NCI-H1694 (cell line): ENCODE measurements at regions not wholly inside any gene's neighbourhood (a gene's known extent, or its start where the extent isn't known, plus 50 kb on each side); places are given as distances from the start of the nearest gene placed in this dataset.
"Not testable (repeated sequence)": the region's sequence is repeated elsewhere in the genome, so short reads cannot be mapped to it uniquely, and the experiment has no call there.

Source experiments
- DNase-seq: peaks from one replicate; lab custom pipeline; 2025; lab: John Stamatoyannopoulos, UW

DNA sequence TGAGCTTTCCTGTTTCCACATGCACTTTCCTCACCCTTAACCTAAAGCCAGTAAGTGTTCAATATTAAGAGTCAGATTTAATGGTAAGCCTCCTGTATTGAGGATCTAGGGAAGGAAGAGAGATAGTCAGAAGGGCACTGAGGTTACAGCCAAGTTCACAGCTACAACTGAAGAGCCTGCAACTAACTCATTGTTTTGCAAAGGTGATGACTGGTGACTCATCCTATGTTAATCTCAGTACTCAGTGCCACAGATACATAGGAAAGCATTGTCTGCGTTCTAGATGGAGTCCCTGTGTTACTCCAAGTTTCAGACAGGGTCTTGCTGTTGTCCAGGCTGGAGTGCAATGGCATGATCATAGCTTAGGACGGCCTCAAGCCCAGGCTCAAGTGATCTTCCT lies 157.0 kb upstream of the RBM19 start:
- DNase-seq: no peak

DNA sequence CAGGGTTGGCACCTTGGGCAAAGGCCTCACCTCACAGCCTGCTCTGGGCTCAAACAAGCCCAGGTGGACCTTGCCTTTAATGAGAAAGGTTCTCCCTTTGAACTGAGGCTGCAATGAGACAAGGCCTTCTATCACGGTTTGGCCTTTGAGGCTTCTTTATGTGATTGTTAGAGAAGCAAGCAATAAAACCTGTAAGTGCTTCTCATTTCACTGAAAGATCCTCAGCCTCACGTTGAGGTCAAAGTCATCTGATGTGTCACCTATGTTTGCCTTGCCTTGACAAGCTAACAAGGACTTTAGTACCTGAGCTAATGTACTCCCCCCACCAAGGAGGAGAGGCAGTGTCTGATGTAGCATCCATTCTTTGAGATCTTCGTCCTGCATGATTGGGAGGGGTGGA lies 155.9 kb upstream of the RBM19 start:
- no peak for DNase-seq

DNA sequence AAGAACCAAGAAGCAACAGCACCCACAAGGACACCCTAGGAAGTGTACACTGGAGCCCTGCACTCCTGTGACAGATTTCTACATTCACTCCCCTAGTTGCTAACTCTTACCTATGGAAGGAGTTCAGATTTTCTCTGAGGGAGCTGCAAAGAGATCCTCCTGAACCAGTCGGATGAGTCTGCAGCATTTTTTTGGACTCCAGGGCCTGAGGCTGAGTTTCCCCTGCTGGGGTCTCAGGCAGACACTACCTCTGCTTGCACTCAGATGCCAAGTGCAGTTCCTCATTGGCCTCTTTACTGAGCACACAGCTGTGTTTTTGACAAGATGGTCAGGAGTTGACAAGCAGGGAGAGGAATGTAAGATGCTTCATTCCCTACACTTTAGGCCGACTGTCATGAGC lies 153.2 kb upstream of the RBM19 start:
- DNase-seq: no peak

DNA sequence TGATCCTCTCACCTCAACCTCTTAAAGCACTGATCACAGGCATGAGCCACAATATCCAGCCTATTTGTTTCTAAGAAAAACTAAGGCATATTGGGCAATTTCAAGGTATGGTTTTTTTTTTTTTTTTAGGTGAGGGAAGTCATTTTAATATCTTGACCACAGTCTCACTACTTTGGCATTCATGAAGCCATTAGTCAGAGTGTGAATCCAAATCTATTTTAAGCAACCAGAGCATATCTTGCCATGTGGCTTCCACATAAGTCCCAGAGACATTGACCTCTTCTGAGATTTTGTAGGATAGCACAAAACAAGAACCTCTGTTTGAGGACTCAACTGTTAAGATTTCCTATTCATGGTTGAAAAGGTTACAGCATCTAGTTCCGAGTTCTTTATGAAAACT lies 130.3 kb upstream of the RBM19 start:
- DNase-seq: no peak

DNA sequence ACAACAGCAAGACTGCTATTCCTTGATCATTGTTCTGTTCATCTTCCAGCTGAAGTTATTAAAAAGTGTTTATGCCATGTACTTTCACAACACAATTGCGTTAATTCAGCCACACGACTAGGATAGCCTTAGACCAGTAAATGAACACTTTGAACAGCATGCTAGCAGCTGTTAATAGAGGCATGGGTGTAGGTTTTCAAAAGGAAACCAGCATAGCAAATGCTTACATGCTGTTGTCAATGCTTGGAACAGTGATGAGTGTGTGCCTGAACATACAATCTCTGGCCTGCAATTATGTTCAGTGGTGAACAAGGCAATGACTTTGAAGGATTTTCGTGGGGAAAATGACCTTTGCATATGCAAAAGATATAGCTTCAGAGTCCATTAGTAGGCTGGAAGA lies 127.4 kb upstream of the RBM19 start:
- no peak for DNase-seq

DNA sequence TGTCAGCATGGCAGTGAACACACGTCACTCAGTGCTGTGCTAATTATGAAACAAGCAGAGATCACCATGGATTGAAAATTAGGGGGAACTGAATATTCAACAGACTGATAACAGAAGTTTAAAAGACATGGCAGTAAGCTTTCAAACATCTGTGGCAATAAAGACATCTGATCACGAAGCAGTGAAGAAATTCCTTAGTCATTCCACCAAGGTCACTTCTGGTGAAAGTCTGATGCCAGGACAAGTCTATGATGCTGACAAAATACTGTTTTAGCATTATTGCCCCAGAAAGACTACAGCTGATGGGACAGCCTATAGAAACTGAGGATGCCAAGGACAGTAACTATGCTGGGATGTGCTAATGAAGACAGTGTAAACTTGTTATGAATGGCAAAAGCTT lies 126.9 kb upstream of the RBM19 start:
- no peak for DNase-seq

DNA sequence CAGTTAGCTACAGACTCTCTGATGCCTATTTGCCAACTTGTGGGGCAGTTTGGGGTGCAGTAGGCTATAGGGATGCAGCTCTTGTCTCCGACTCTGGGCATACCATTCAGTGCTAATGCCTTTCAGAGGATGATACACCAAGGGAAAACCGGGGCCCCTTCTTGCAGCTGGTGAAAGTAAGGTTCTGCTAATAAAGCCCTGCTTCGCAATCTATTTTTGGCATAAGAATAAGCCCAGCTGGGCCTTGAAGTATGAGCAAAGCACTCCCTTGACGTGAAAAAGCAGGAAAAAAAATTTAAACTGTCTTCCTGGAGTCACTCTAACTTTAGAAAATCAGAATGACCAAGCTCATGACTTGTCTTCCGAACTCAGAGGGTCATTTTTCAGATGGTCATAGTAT lies 124.1 kb upstream of the RBM19 start:
- no peak for DNase-seq

DNA sequence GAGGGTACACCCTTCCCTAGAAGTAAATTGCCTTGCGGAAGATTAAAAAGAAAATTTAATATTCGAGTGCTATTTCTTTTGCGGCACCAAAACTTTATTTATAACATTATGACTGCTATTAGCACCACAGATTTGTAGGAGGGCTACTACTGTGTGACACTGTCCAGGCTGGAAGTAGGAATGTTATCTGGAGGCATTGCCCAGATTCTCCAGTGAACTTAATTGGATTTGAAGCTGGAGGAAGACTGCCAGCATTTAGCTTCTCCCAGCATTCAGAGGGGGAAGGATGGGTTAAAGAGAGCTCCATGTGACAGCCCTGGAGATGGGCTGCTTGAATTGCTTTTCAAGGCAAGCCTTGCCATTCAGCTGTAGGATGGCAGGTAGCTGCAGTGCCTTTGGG lies 107.0 kb upstream of the RBM19 start:
- no peak for DNase-seq

DNA sequence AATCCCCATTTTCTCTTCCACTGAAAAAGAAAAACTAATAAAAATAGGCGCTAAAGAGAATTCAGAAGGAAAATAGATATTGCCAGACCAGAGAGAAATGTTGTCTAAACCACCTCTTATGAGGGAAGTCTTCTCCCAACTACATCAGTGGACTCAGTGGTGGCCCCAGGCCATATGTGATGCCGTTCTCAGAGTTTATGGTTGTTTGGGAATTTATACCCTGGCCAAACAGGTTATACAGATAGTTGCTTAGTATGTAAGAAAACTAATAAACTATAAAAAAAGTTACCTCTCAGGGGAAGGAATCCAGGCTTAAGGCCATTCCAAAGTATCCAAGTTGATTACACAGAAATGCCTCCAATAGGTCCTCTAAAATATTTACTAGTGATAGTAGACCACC lies 103.4 kb upstream of the RBM19 start:
- no peak for DNase-seq

DNA sequence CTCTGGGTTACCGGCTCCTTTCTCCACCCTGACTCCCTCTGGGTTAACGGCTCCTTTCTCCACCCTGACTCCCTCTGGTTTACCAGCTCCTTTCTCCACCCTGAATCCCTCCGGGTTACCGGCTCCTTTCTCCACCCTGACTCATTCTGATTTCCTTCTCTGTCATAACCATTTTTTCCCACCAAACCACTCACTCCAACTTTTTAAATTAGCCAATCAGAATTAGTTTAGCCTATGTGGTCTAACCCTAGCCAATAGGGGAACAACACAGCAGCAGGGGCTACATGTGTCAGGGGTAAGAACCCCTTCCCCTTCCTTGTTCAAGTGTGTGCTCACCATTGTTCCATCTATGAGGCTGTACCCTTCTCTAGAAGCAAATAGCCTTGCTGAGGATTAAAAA lies 98.4 kb upstream of the RBM19 start:
- DNase-seq: no peak

DNA sequence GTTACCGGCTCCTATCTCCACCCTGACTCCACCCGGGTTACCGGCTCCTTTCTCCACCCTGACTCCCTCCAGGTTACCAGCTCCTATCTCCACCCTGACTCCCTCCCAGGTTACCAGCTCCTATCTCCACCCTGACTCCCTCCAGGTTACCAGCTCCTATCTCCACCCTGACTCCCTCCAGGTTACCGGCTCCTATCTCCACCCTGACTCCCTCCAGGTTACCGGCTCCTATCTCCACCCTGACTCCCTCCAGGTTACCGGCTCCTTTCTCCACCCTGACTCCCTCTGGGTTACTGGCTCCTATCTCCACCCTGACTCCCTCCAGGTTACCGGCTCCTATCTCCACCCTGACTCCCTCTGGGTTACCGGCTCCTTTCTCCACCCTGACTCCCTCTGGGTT lies 97.9 kb upstream of the RBM19 start:
- DNase-seq: not testable (repeated sequence)

DNA sequence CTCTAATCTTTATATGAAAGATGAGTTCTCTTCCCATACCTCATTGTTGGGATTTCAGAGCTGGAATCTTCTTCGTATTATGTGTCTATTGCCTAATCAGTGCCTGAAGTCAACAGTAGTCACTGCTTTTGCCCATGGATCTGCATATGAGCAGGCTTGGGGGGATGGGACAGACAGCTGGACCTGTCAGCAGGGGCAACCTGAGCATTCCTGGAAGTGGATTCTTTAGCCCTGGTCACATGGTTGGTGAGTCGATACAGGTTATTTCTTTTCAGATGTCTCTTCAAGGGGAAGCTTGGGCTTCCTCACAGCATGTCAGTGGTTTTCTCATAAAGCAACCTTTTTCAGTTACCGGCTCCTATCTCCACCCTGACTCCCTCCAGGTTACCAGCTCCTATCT lies 97.3 kb upstream of the RBM19 start:
- DNase-seq: no peak

DNA sequence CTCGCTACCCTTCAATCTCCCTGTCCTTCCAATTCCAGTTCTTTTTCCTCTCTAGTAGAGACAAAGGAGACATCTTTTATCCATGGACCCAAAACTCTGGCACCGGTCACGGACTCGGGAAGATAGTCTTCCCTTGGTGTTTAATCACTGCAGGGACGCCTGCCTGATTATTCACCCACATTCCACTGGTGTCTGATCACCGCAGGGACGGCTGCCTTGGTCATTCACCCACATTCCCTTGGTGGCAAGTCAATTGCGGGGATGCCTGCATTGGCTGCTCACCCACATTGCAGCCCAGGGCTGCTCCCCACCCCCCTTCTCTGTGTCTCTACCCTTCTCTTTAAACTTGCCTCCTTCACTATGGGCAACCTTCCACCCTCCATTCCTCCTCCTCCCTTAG lies 90.2 kb upstream of the RBM19 start:
- not testable (repeated sequence) for DNase-seq

DNA sequence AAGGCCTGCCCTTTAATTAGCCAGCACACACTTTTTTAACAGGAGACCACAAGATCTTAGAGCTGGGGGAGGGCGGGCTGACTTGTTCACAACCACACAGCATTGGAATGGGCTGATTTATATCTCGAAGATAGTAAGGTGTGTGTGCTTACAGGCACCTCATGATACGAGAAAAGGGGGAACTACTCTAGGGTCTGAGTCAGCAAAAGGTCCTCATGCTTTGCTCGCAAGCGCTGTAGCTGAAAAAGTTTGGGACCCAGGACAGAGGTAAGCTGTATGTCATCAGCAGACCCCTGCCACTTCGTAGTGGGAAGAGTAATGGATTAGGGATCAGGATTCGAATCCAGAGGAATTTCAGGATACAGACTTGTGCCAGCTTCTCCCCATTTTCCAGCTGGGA lies 88.9 kb upstream of the RBM19 start:
- no peak for DNase-seq

DNA sequence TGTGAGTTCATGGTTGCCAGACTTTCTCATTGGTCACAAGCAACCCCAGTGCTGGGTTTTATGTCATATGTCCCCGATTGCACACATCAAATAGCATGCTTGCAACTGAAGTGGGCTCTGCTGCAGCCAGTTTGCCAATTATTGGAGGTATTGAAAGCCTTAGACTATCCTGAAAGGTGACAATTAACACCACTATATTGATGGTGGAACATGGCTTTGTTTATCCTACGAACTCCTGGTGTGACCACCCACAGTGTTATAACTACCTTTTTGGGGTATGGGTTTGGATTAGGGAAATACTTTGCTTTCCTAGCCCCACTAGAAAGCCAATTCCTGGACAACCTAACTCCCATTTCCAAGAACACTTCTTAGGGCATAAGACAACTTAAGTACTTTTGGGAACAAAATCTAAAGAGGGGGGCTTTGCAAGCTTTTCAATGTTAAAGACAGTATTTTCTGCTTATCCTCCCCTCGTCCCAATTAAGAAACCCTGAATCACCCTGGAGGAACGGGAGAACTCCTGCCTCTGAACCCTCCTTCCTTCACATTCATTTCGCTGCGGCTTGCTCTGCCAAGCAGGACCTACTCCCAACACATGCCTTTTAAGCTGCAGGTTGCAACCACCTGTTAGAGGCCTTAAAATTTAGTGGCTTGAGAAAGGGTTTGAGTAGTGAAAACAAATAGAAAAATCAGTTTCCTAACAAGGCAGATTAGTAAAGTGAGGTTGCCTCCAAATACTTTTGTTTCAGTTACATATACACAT lies 80.3 kb upstream of the RBM19 start:
- no peak for DNase-seq

DNA sequence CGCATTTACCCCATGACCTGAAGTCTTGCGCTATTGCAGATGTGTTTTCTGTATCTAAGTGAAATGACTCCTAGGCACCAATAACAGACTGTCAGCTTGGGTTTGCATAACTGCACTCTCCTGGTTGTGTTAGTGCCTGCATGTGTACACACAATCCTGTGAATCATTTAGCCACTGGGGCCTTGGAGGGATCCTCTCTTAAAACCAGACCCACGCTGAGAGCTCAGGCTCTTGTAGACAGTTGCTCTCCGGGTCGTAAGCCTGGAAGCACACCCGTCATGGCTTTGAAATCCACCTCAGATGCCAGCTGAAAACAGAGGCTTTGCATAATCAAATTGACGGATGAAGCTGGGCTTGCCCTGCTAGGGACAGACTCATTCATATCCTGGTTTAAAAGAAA lies 79.2 kb upstream of the RBM19 start:
- no peak for DNase-seq

DNA sequence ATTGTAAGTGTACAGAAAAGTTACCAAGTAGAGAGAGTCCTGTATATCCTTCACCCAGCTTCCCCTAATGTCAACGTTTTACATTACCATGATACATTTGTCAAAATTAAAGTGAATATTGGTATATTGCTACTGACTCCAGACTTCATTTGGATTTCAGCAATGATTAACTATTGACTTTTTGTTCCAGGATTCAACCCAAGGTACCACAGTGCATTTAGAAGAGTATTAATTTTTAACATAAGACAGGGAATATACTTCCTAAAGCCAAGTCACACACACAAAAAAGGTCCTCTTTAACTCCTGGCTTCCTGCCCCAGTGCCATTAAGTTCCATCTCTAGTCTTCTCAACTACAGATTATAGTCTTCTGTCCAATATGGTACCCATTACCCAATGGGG lies 75.5 kb upstream of the RBM19 start:
- no peak for DNase-seq

DNA sequence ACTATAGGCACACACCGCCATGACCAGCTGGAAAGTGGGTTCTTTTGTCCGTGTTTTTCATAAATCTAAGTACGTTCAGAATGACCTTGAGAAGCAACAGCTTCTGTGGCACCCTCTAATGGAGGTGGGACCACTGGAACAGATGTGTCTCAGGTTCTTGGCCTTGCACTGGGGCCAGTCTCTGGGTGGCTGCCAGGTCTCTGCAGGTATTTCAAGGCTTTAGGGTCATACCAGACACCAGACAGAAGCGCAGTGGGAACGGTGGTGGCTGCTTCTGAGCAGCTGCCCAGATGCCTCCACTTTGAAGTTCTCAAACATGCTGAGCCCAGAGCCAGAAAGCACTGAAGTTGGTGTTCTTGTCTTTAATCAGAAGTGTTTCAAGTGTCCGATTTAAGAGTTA lies 75.0 kb upstream of the RBM19 start:
- DNase-seq: no peak

DNA sequence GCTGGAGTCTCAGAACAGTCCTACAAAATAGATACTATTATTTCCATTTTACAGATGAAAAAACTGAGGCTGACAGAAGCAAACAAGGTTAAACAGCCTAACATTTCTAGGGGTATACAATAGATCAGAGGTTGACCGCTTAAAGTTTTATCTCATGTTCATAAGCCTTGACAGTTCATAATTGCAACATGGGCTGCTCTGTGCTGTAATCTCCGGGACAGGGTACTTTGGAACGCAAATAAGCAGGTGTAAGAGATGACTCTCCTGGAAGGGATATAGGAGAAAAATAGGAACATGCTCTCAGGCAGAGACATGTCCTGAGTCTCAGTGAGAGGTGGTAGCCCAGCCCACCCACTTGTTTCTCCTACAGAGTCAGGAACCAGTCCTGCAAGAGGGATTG lies 72.8 kb upstream of the RBM19 start:
- DNase-seq: no peak

DNA sequence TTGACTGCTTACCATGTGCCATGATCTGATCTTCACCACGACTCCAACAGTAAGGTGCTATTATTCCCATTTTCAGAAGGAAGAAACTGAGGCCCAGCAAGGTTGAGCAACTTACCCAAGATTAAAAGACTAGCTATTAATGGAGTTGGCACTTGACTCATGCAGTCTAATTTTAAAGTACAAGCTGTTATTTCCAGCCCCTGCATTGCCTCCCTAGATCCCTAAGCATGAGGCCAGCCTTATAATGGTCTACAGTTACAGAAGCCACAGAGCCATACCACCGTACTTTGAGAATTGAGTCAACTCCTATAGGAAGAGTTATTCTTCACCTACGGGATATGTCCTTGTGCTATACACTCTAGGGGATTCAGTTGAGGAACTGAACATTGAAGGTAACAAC lies 66.7 kb upstream of the RBM19 start:
- no peak for DNase-seq

DNA sequence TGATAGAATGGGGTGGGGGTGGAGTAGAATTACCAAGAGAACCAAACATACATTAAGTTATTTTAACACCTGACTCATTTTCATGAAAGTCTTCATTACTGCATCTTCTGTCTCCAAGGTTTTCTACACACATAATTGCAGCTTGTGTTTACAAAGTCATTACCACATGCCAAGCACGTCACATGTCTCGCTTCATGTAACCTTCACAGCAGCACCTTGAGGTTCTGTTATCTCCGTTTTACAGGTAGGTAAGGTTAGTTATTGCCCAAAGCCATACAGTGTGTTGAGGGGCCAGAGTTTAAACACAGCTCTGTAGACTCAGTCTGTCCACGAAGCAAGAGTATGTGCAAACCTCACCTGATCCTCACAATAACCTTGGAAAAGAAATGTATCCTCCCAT lies 64.3 kb upstream of the RBM19 start:
- DNase-seq: no peak

DNA sequence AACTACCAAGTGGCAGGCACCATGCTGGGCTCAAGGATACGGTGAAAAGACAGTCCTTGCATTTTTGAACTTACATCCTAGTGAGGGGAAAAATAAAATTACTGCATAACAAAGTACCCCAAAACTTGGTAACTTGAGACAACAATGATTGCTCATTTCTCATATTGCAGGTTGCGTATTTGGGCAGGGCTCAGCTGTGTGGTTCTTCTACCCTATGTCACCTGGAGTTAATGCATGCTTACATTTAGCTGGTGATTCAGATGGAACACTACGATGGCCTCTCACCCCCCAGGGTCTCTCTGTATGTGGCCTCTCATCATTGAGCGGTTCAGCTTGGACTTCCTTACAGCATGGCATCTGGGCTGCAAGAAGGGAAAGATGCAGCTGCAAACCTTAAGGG lies 60.7 kb upstream of the RBM19 start:
- DNase-seq: no peak

DNA sequence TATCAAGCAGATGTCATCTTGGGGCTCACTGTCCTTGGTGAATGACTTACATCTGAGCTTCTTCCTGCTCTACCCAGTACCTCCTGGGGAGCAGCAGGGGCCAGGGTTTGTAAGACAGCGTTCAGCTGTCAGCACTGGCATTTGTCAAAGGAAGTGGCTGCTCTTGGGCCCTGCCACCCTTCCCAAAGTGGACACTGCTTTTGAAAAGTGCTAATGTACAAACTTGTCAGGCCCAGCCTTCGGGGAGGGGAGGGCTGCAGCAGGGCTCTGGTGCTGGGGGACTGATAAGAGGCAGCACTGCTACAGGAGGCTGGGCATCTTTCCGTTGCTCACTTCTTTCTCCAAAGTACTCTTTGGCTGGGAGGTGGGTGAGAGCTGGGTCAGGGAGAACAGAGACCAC lies 59.8 kb upstream of the RBM19 start:
- DNase-seq: no peak

DNA sequence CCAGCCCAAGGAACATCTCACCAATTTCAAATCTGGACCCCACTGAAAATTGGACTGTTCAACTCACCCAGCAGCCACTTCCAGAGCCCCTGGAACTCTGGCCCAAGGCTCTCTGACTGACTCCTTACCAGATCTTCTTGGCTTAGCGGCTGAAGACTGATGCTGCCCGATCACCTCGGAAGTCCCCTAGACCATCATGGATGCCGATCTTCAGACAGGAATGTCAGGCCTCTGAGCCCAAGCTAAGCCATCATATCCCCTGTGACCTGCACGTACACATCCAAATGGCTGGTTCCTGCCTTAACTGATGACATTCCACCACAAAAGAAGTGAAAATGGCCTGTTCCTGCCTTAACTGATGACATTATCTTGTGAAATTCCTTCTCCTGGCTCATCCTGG lies 56.0 kb upstream of the RBM19 start:
- DNase-seq: not testable (repeated sequence)

DNA sequence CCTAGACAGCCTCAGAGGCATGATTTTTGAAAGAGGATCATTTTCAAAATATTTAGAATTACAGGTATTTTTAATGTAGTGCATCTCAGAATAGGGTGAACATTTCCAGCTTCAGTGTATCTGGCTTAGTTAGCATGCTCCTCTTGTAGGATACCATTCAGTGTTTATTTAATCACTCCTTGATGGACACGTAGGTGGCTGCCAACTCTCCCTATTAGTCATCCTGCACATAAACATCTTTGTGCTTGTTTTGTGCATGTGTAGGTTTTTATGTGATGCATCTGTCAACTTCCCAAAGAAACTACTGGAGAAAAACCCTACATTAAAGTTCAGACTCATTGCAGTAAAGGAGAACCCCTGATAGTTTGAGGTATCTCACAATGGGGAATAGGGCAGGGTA lies 52.5 kb upstream of the RBM19 start:
- DNase-seq: no peak
